ENCODE measurements at regions not wholly inside any gene's neighbourhood (a gene's known extent, or its start where the extent isn't known, plus 50 kb on each side); places are given as distances from the start of the nearest gene placed in this dataset.
"Not testable (repeated sequence)": the region's sequence is repeated elsewhere in the genome, so short reads cannot be mapped to it uniquely, and the experiment has no call there.

- TF ChIP-seq EZH2 (IDR thresholded peaks at IDR 0.05); POLR2AphosphoS5 (IDR thresholded peaks at IDR 0.05; ENCODE audit: borderline replicate concordance, low read depth, low read length): not testable (repeated sequence)
Measured at GRCh38 chr6:155529814-155530213, 74.2 kb upstream of the NOX3 start.

Measured in SK-N-MC (cell line).